H1 (cell line): ENCODE measurements at regions not wholly inside any gene's neighbourhood (a gene's known extent, or its start where the extent isn't known, plus 50 kb on each side); places are given as distances from the start of the nearest gene placed in this dataset.

Source experiments
- CHD7 ChIP-seq: fragments of 300-600 bp; sonication (generic); IDR thresholded peaks from 2 replicates; pipeline ENCODE4 v1.7.1; 2012; ENCODE audit warnings: low read length, moderate library complexity, mild to moderate bottlenecking, inconsistent platforms; ENCODE audit not compliant: insufficient replicate concordance
- CTBP2 ChIP-seq: IDR thresholded peaks from 2 replicates; pipeline ENCODE4 v1.7.0; 2011; ENCODE audit warnings: borderline replicate concordance, mild to moderate bottlenecking, moderate library complexity, mixed read lengths, low read length; ENCODE audit not compliant: insufficient read depth, insufficient read length
- SAP30 ChIP-seq: fragments of 300-600 bp; sonication (generic); IDR thresholded peaks from 2 replicates; pipeline ENCODE4 v1.7.1; 2012; ENCODE audit warnings: low read length, moderate library complexity, mild to moderate bottlenecking, inconsistent platforms; ENCODE audit not compliant: insufficient read depth, insufficient replicate concordance
- SP2 ChIP-seq: IDR thresholded peaks from 2 replicates; pipeline ENCODE4 v1.6.1; 2012; ENCODE audit warnings: mild to moderate bottlenecking, low read length, inconsistent platforms
- YY1 ChIP-seq: IDR thresholded peaks from 2 replicates; pipeline ENCODE4 v1.6.1; 2011; ENCODE audit warnings: low read depth, mild to moderate bottlenecking, low read length

- TF ChIP-seq CHD7 = no peak
- TF ChIP-seq SP2 = no peak
- no peak for TF ChIP-seq YY1
- TF ChIP-seq CTBP2 = no peak
- TF ChIP-seq SAP30 = no peak
These were observed 333.5 kb downstream of the QKI start (continued) for GRCh38 chr6:163748036-163748435.
